ENCODE measurements at regions not wholly inside any gene's neighbourhood (a gene's known extent, or its start where the extent isn't known, plus 50 kb on each side); places are given as distances from the start of the nearest gene placed in this dataset.

DNA sequence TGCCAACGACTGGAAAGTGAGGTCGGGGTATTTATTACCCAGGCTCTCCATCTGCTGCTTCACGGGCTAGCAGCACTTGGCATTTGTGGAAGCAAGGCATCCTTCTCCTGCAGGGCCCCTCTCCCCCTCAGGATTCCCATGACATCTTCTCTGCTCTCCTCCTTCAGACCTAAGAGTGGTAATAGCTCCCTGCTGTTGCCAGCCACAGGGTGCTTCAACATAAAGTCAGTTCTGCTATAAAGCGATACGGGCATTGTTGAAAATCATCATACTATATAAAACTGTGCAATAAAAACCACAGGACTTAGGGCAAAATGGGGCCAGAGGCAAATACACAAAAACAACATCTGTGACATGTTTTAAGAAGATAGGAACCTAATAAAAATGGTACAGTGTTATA, 391.8 kb upstream of the ADAMTS9 start:
- H3K4me3 ChIP-seq (replicated peaks in 1 of 2; ENCODE audit: low read depth in 1 of 2, low read length in 2 of 2) = no peak overlapping the region
- CTCF ChIA-PET = no interaction called here
- H4K20me1 ChIP-seq (ENCODE audit: insufficient read depth) = no peaks in the 10 kb centered on the region
- intact Hi-C loops (cut with micrococcal nuclease) = no loop called here
- H3K4me2 ChIP-seq (ENCODE audit: low read length) = no peak overlapping the region
- no peaks in the 10 kb centered on the region for H3K27me3 ChIP-seq (ENCODE audit: insufficient read depth, low read length)
- DNase-seq (ENCODE audit: low read depth, low spot score) = no peak
- POLR2A ChIA-PET = no interaction called here
- H2AFZ ChIP-seq (ENCODE audit: low read depth, low read length, poor library complexity, severe bottlenecking) = no peak overlapping the region
- H3K9ac ChIP-seq (ENCODE audit: low read length) = no peak overlapping the region
- no peaks in the 10 kb centered on the region for H3K9me2 ChIP-seq (ENCODE audit: insufficient read depth)
- TF ChIP-seq FOSL1 (IDR thresholded peaks at IDR 0.05; ENCODE audit: low read depth) (no peak), TCF7L2 (IDR thresholded peaks at IDR 0.05; ENCODE audit: borderline replicate concordance, extremely low read depth, insufficient read depth, insufficient read length) (no peak), YY1 (IDR thresholded peaks at IDR 0.05; ENCODE audit: extremely low read depth, insufficient replicate concordance, low read depth, low read length) (no peak), EGR1 (IDR thresholded peaks at IDR 0.05; ENCODE audit: low read depth) (no peak), JUND (IDR thresholded peaks at IDR 0.05) (no peak), ZFX (IDR thresholded peaks at IDR 0.05) (no peak), CEBPB (IDR thresholded peaks at IDR 0.05; ENCODE audit: low read depth) (no peak), SIN3A (IDR thresholded peaks at IDR 0.05; ENCODE audit: low read depth) (no peak), SRF (IDR thresholded peaks at IDR 0.05; ENCODE audit: low read depth) (no peak), POLR2AphosphoS5 (IDR thresholded peaks at IDR 0.05; ENCODE audit: low read depth, low read length) (no peak), CBX3 (IDR thresholded peaks at IDR 0.05; ENCODE audit: low read depth) (no peak), SP1 (IDR thresholded peaks at IDR 0.05; ENCODE audit: low read depth) (no peak), POLR2A (IDR thresholded peaks at IDR 0.05; ENCODE audit: borderline replicate concordance, extremely low read depth, insufficient read depth, insufficient read length) (no peak), ELF1 (IDR thresholded peaks at IDR 0.05; ENCODE audit: borderline replicate concordance, low read depth) (no peak), EZH2 (IDR thresholded peaks at IDR 0.05) (no peak), ZNF274 (IDR thresholded peaks at IDR 0.05; ENCODE audit: low read depth, low read length) (no peak)
- TF ChIP-seq, protein P1, sequence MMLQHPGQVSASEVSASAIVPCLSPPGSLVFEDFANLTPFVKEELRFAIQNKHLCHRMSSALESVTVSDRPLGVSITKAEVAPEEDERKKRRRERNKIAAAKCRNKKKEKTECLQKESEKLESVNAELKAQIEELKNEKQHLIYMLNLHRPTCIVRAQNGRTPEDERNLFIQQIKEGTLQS (IDR thresholded peaks at IDR 0.05) = no peak
- TF ChIP-seq, protein P2, sequence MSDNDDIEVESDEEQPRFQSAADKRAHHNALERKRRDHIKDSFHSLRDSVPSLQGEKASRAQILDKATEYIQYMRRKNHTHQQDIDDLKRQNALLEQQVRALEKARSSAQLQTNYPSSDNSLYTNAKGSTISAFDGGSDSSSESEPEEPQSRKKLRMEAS (IDR thresholded peaks at IDR 0.05) = no peak
- no peaks in the 10 kb centered on the region for H3K79me2 ChIP-seq (ENCODE audit: insufficient read depth, low read length)
- H3K27ac ChIP-seq (ENCODE audit: low read depth, low read length) = no peak overlapping the region
- RAD21 ChIA-PET (ENCODE audit: low non-redundant PET in 1 of 2, low total read pairs in 2 of 2, uncharacterized antibody in 2 of 2, unreplicated experiment in 2 of 2) = no interaction called here
- H3K9me3 ChIP-seq (ENCODE audit: control insufficient read depth in 1 of 2, insufficient read depth in 1 of 2, low read depth in 1 of 2, low read length in 2 of 2) = no peaks in the 10 kb centered on the region
- ATAC-seq = no peak
- BruUV-seq (replicated peaks) = no TSS peak
- H3K4me1 ChIP-seq (ENCODE audit: control insufficient read depth in 1 of 2, insufficient read depth in 2 of 2, low read length in 2 of 2) = no peaks in the 10 kb centered on the region
- H3K36me3 ChIP-seq (ENCODE audit: control insufficient read depth in 1 of 2, insufficient read depth in 2 of 2, low read length in 2 of 2) = no peaks in the 10 kb centered on the region
